Mononuclear cell (primary cell): ENCODE measurements at regions not wholly inside any gene's neighbourhood (a gene's known extent, or its start where the extent isn't known, plus 50 kb on each side); places are given as distances from the start of the nearest gene placed in this dataset.
"Not testable (repeated sequence)": the region's sequence is repeated elsewhere in the genome, so short reads cannot be mapped to it uniquely, and the experiment has no call there.

Experiments
- H3K27me3 ChIP-seq: 2 replicates; pipeline ENCODE4 v1.6.0; 2011; ENCODE audit warnings: low read length, control low read depth; ENCODE audit not compliant: insufficient read depth
- H3K4me1 ChIP-seq: 2 replicates; pipeline ENCODE4 v1.5.1; 2011; ENCODE audit warnings: mild to moderate bottlenecking, low read length, control low read depth; ENCODE audit not compliant: insufficient read depth
- H3K4me3 ChIP-seq: 2 replicates; pipeline ENCODE4 v1.5.1; 2011; ENCODE audit warnings: mild to moderate bottlenecking, low read length, moderate library complexity
- H3K9me3 ChIP-seq: 2 replicates; pipeline ENCODE4 v1.5.1; 2011; ENCODE audit warnings: low read depth, mild to moderate bottlenecking, control low read depth, low read length

- no peaks in the 10 kb centered on the region for H3K4me1 ChIP-seq
- H3K27me3 ChIP-seq = no peaks in the 10 kb centered on the region
- H3K9me3 ChIP-seq = no peaks in the 10 kb centered on the region
- no peak overlapping the region for H3K4me3 ChIP-seq
These were observed 333.6 kb upstream of the RUNX1 start for GRCh38 chr21:35382696-35383095.

GRCh38 chr21:35381743-35382310 lies 332.7 kb upstream of the RUNX1 start:
- no peaks in the 10 kb centered on the region for H3K4me1 ChIP-seq
- no peaks in the 10 kb centered on the region for H3K27me3 ChIP-seq
- H3K9me3 ChIP-seq = no peaks in the 10 kb centered on the region
- H3K4me3 ChIP-seq = no peak overlapping the region

GRCh38 chr21:35380304-35380703 lies 331.2 kb upstream of the RUNX1 start:
- not testable (repeated sequence) for H3K9me3 ChIP-seq, H3K4me3 ChIP-seq, H3K27me3 ChIP-seq, H3K4me1 ChIP-seq

GRCh38 chr21:35378881-35379280 lies 329.8 kb upstream of the RUNX1 start:
- no peaks in the 10 kb centered on the region for H3K9me3 ChIP-seq
- H3K27me3 ChIP-seq = no peaks in the 10 kb centered on the region
- H3K4me3 ChIP-seq = no peak overlapping the region
- H3K4me1 ChIP-seq = no peaks in the 10 kb centered on the region

- no peaks in the 10 kb centered on the region for H3K4me1 ChIP-seq
- H3K9me3 ChIP-seq = no peaks in the 10 kb centered on the region
- H3K4me3 ChIP-seq = no peak overlapping the region
- no peaks in the 10 kb centered on the region for H3K27me3 ChIP-seq
These were observed 328.5 kb upstream of the RUNX1 start for GRCh38 chr21:35377505-35378090.

GRCh38 chr21:35376406-35377135 lies 327.5 kb upstream of the RUNX1 start:
- Histone ChIP-seq H3K27me3 (no peaks in the 10 kb centered on the region), H3K4me1 (no peaks in the 10 kb centered on the region), H3K4me3 (no peak overlapping the region), H3K9me3 (no peaks in the 10 kb centered on the region)

- H3K27me3 ChIP-seq = no peaks in the 10 kb centered on the region
- H3K9me3 ChIP-seq = no peaks in the 10 kb centered on the region
- H3K4me3 ChIP-seq = no peak overlapping the region
These were observed 326.0 kb upstream of the RUNX1 start for GRCh38 chr21:35375115-35375514.

GRCh38 chr21:35373998-35374397 lies 324.9 kb upstream of the RUNX1 start:
- Histone ChIP-seq H3K4me3 (no peak overlapping the region), H3K9me3 (no peaks in the 10 kb centered on the region), H3K27me3 (no peaks in the 10 kb centered on the region), H3K4me1 (no peaks in the 10 kb centered on the region)

More at GRCh38 chr21:35375115-35375514, 326.0 kb upstream of the RUNX1 start:
- no peaks in the 10 kb centered on the region for H3K4me1 ChIP-seq

GRCh38 chr21:35372201-35372600 lies 323.1 kb upstream of the RUNX1 start:
- no peaks in the 10 kb centered on the region for H3K4me1 ChIP-seq
- no peaks in the 10 kb centered on the region for H3K27me3 ChIP-seq
- H3K4me3 ChIP-seq = no peak overlapping the region
- no peaks in the 10 kb centered on the region for H3K9me3 ChIP-seq

- H3K9me3 ChIP-seq = no peaks in the 10 kb centered on the region
- H3K27me3 ChIP-seq = no peaks in the 10 kb centered on the region
- H3K4me1 ChIP-seq = no peaks in the 10 kb centered on the region
- H3K4me3 ChIP-seq = no peak overlapping the region
These were observed 321.6 kb upstream of the RUNX1 start for GRCh38 chr21:35370671-35371070.

- H3K4me3 ChIP-seq = no peak overlapping the region
- no peaks in the 10 kb centered on the region for H3K27me3 ChIP-seq
- H3K4me1 ChIP-seq = no peaks in the 10 kb centered on the region
- no peaks in the 10 kb centered on the region for H3K9me3 ChIP-seq
These were observed 321.0 kb upstream of the RUNX1 start for GRCh38 chr21:35370071-35370470.

- Histone ChIP-seq H3K27me3 (no peaks in the 10 kb centered on the region), H3K4me3 (no peak overlapping the region), H3K4me1 (no peaks in the 10 kb centered on the region), H3K9me3 (no peaks in the 10 kb centered on the region)
These were observed 319.2 kb upstream of the RUNX1 start for GRCh38 chr21:35368326-35368725.

GRCh38 chr21:35367553-35367952 lies 318.5 kb upstream of the RUNX1 start:
- no peaks in the 10 kb centered on the region for H3K4me1 ChIP-seq
- no peaks in the 10 kb centered on the region for H3K9me3 ChIP-seq
- H3K4me3 ChIP-seq = no peak overlapping the region
- H3K27me3 ChIP-seq = no peaks in the 10 kb centered on the region

GRCh38 chr21:35366394-35367080 lies 317.4 kb upstream of the RUNX1 start:
- Histone ChIP-seq H3K27me3 (no peaks in the 10 kb centered on the region), H3K4me1 (no peaks in the 10 kb centered on the region), H3K4me3 (no peak overlapping the region)

GRCh38 chr21:35363458-35363857 lies 314.4 kb upstream of the RUNX1 start:
- Histone ChIP-seq H3K4me3 (no peak overlapping the region), H3K4me1 (no peaks in the 10 kb centered on the region), H3K9me3 (no peaks in the 10 kb centered on the region), H3K27me3 (no peaks in the 10 kb centered on the region)

More at GRCh38 chr21:35366394-35367080, 317.4 kb upstream of the RUNX1 start:
- no peaks in the 10 kb centered on the region for H3K9me3 ChIP-seq
